D721Med (cell line): ENCODE measurements at regions not wholly inside any gene's neighbourhood (a gene's known extent, or its start where the extent isn't known, plus 50 kb on each side); places are given as distances from the start of the nearest gene placed in this dataset.

Source experiments
- DNase-seq: peaks from one replicate; pipeline ENCODE4 v3.0.0; 2011; ENCODE audit warnings: low spot score; ENCODE audit not compliant: insufficient read length
- FAIRE-seq: peaks from 2 replicates; lab custom pipeline; 2011; peaks lifted over from hg19 to GRCh38; lab: Jason Lieb, UNC
- CTCF ChIP-seq: IDR thresholded peaks from 2 replicates; pipeline ENCODE4 v1.5.1; 2012; ENCODE audit warnings: mild to moderate bottlenecking, control low read depth; ENCODE audit not compliant: insufficient read depth; ENCODE audit errors: missing control alignments

- peak; percentile 95 for FAIRE-seq
These were observed 143.4 kb downstream of the FAM114A2 start for GRCh38 chr5:153895266-153895665.

GRCh38 chr5:153893817-153894216 lies 144.9 kb downstream of the FAM114A2 start:
- DNase-seq (no peak), FAIRE-seq (no peak)
- no peak for TF ChIP-seq CTCF

More at GRCh38 chr5:153895266-153895665, 143.4 kb downstream of the FAM114A2 start:
- no peak for TF ChIP-seq CTCF
- DNase-seq: peak; percentile 21

- TF ChIP-seq CTCF: no peak
- DNase-seq (no peak), FAIRE-seq (no peak)
These were observed 147.3 kb downstream of the FAM114A2 start for GRCh38 chr5:153891394-153891793.

GRCh38 chr5:153888781-153889180 lies 149.9 kb downstream of the FAM114A2 start:
- DNase-seq: no peak
- FAIRE-seq: no peak
- TF ChIP-seq CTCF: no peak

- no peak for FAIRE-seq
These were observed 153.6 kb downstream of the FAM114A2 start for GRCh38 chr5:153885141-153885540.

GRCh38 chr5:153884612-153884957 lies 154.1 kb downstream of the FAM114A2 start:
- no peak for DNase-seq
- FAIRE-seq: no peak
- no peak for TF ChIP-seq CTCF

More at GRCh38 chr5:153885141-153885540, 153.6 kb downstream of the FAM114A2 start:
- no peak for TF ChIP-seq CTCF
- no peak for DNase-seq

- FAIRE-seq (no peak), DNase-seq (no peak)
- no peak for TF ChIP-seq CTCF
These were observed 154.7 kb downstream of the FAM114A2 start for GRCh38 chr5:153883854-153884611.
